Endothelial cell of umbilical vein (primary cell): ENCODE measurements at regions not wholly inside any gene's neighbourhood (a gene's known extent, or its start where the extent isn't known, plus 50 kb on each side); places are given as distances from the start of the nearest gene placed in this dataset.

Experiments
- BruUV-seq: library from RNA; stranded (reverse); fragments of 400-500 nt; replicated peaks from 2 replicates; lab custom pipeline; 2021; lab: Mats Ljungman, UMichigan
- CTCF ChIA-PET: fragments of 300-600, 350-600 bp; sonication (Branson Sonifier 250); formaldehyde crosslinking; loops from one replicate; lab custom pipeline; 2021; ENCODE audit warnings: antibody characterized with exemption, inconsistent platforms; lab: Charles Lee
- POLR2A ChIA-PET: fragments of 300-600, 350-600 bp; sonication (Branson Sonifier 250); formaldehyde crosslinking; loops from one replicate; lab custom pipeline; 2021; ENCODE audit warnings: antibody characterized with exemption, inconsistent platforms; lab: Charles Lee
- DNase-seq: peaks from one replicate; pipeline ENCODE4 v3.0.0-alpha.2; 2011; ENCODE audit warnings: low read depth, low spot score
- FAIRE-seq: peaks from 2 replicates; lab custom pipeline; 2011; peaks lifted over from hg19 to GRCh38; lab: Jason Lieb, UNC
- H2AFZ ChIP-seq: 2 replicates; pipeline ENCODE4 v1.6.0; 2012; ENCODE audit warnings: low read depth, low read length, control low read depth, inconsistent platforms
- H3K27ac ChIP-seq: 2 replicates; pipeline ENCODE4 v1.5.1; 2011; ENCODE audit warnings: low read depth, mild to moderate bottlenecking, control low read depth, low read length, moderate library complexity; ENCODE audit not compliant: insufficient read depth
- H3K27me3 ChIP-seq, 2 experiments: 2 replicates each; pipeline versions ENCODE4 v1.6.0 to v1.6.1; 2011; ENCODE audit warnings: low read length in 2 of 2, mixed read lengths in 1 of 2; ENCODE audit not compliant: control insufficient read depth in 2 of 2, insufficient read depth in 2 of 2
- H3K36me3 ChIP-seq, 2 experiments: 2 replicates in 1 of 2; 3 replicates in 1 of 2; pipeline ENCODE4 v1.5.1; 2011; ENCODE audit warnings: low read length in 2 of 2, mild to moderate bottlenecking in 1 of 2, moderate library complexity in 1 of 2; ENCODE audit not compliant: control insufficient read depth in 2 of 2, insufficient read depth in 2 of 2; ENCODE audit errors: extremely low read depth in 1 of 2
- H3K4me1 ChIP-seq: 3 replicates; pipeline ENCODE4 v1.5.1; 2011; ENCODE audit warnings: mild to moderate bottlenecking, low read length; ENCODE audit not compliant: control insufficient read depth, insufficient read depth; ENCODE audit errors: extremely low read depth
- H3K4me2 ChIP-seq: 2 replicates; pipeline ENCODE4 v1.6.1; 2011; ENCODE audit warnings: low read length, control low read depth, mixed read lengths; ENCODE audit not compliant: insufficient read depth
- H3K4me3 ChIP-seq, 3 experiments: fragments of 200-600 bp in 1 of 3; sonication (generic), shearing (Covaris generic) in 1 of 3; replicated peaks in 1 of 3; 2 replicates each; pipeline ENCODE4 v1.5.1; 2011 to 2016; ENCODE audit warnings: control low read depth in 3 of 3, low read length in 3 of 3, mild to moderate bottlenecking in 2 of 3, inconsistent platforms in 1 of 3, low read depth in 1 of 3, moderate library complexity in 1 of 3; ENCODE audit not compliant: insufficient read depth in 1 of 3
- H3K79me2 ChIP-seq: 2 replicates; pipeline ENCODE4 v1.6.0; 2012; ENCODE audit warnings: low read length, inconsistent platforms; ENCODE audit not compliant: control insufficient read depth, insufficient read depth
- H3K9ac ChIP-seq: replicated peaks from 2 replicates; pipeline ENCODE3; 2011; ENCODE audit warnings: low read length, control low read depth; ENCODE audit not compliant: insufficient read depth; ENCODE audit errors: extremely low read depth
- H3K9me1 ChIP-seq: replicated peaks from 3 replicates; pipeline ENCODE4 v1.6.0; 2011; ENCODE audit warnings: mild to moderate bottlenecking, low read length; ENCODE audit not compliant: control insufficient read depth, insufficient read depth; ENCODE audit errors: extremely low read depth
- H3K9me3 ChIP-seq: replicated peaks from 2 replicates; pipeline ENCODE4 v1.5.1; 2012; ENCODE audit warnings: low read length, inconsistent platforms; ENCODE audit not compliant: control insufficient read depth, insufficient read depth
- H4K20me1 ChIP-seq: replicated peaks from 2 replicates; pipeline ENCODE3; 2011; ENCODE audit warnings: mild to moderate bottlenecking, low read length; ENCODE audit not compliant: control insufficient read depth, insufficient read depth; ENCODE audit errors: extremely low read depth
- CTCF ChIP-seq, 2 donors: IDR thresholded peaks; 1 replicate in 1 of 2; 2 replicates in 1 of 2; pipeline ENCODE4 v1.5.1; 2011; ENCODE audit warnings: low read length in 2 of 2, mild to moderate bottlenecking in 2 of 2, moderate library complexity in 2 of 2, control low read depth in 1 of 2, inconsistent platforms in 1 of 2, low read depth in 1 of 2; ENCODE audit not compliant: insufficient read depth in 1 of 2; ENCODE audit errors: extremely low read depth in 1 of 2
- EZH2 ChIP-seq: IDR thresholded peaks from 2 replicates; pipeline ENCODE4 v1.6.1; 2012; ENCODE audit warnings: borderline replicate concordance, low read depth, mild to moderate bottlenecking, moderate library complexity, low read length, inconsistent platforms; ENCODE audit not compliant: severe bottlenecking
- FOS ChIP-seq: IDR thresholded peaks from 2 replicates; pipeline ENCODE4 v1.6.1; 2011; ENCODE audit warnings: mild to moderate bottlenecking, low read length, moderate library complexity, borderline replicate concordance; ENCODE audit not compliant: insufficient read depth
- GATA2 ChIP-seq: IDR thresholded peaks from 2 replicates; pipeline ENCODE4 v1.7.0; 2011; ENCODE audit warnings: low read depth, mild to moderate bottlenecking, moderate library complexity, mixed read lengths, low read length; ENCODE audit not compliant: insufficient read length, insufficient read depth
- JUN ChIP-seq: IDR thresholded peaks from 2 replicates; pipeline ENCODE4 v1.6.1; 2011; ENCODE audit warnings: borderline replicate concordance, low read depth; ENCODE audit not compliant: insufficient read length, insufficient read depth
- MAX ChIP-seq: IDR thresholded peaks from 2 replicates; pipeline ENCODE4 v1.6.1; 2011; ENCODE audit not compliant: insufficient read depth, insufficient read length
- MYC ChIP-seq: IDR thresholded peaks from one replicate; pipeline ENCODE4 v1.6.1; 2011; ENCODE audit warnings: mild to moderate bottlenecking, low read depth, low read length
- POLR2A ChIP-seq: IDR thresholded peaks from 2 replicates; pipeline ENCODE4 v1.6.1; 2012; ENCODE audit warnings: low read depth, mild to moderate bottlenecking, control low read depth, low read length
- POLR2AphosphoS5 ChIP-seq: IDR thresholded peaks from 2 replicates; pipeline ENCODE4 v1.6.1; 2012; ENCODE audit warnings: low read depth, mild to moderate bottlenecking, control low read depth, low read length, moderate library complexity; ENCODE audit not compliant: insufficient read depth
- dilution Hi-C: fragments of 300-500 bp; cut with MboI; formaldehyde crosslinking; loops from one replicate; pipeline ENCODE4 v1.15.0; 2019; ENCODE audit warnings: low sequenced_read_pairs; ENCODE audit not compliant: extremely low pct_ligation_motif_present
- intact Hi-C: fragments of 100-400 bp; cut with micrococcal nuclease; formaldehyde crosslinking; loops from one replicate; pipeline ENCODE4 v1.10.0; 2022

- FAIRE-seq = no peak
- H3K27me3 ChIP-seq = no peaks in the 10 kb centered on the region
- H4K20me1 ChIP-seq = no peaks in the 10 kb centered on the region
- H2AFZ ChIP-seq = no peak overlapping the region
- H3K27ac ChIP-seq = no peak overlapping the region
- no peaks in the 10 kb centered on the region for H3K79me2 ChIP-seq
- ChIA-PET CTCF (no interaction called here), POLR2A (no interaction called here)
- DNase-seq = no peak
- H3K4me3 ChIP-seq = no peak overlapping the region
- H3K36me3 ChIP-seq = no peaks in the 10 kb centered on the region
- H3K9me3 ChIP-seq = no peaks in the 10 kb centered on the region
- H3K9ac ChIP-seq = no peak overlapping the region
- H3K4me2 ChIP-seq = no peak overlapping the region
- dilution Hi-C loops (no loop called here), intact Hi-C loops (no loop called here)
- H3K9me1 ChIP-seq = no peaks in the 10 kb centered on the region
- TF ChIP-seq MYC = no peak
- TF ChIP-seq POLR2A = no peak
- no peak for TF ChIP-seq MAX
- no peak for TF ChIP-seq POLR2AphosphoS5
- TF ChIP-seq FOS = no peak
- TF ChIP-seq EZH2 = no peak
- TF ChIP-seq JUN = no peak
- TF ChIP-seq CTCF (IDR thresholded peaks at IDR 0.05; ENCODE audit: extremely low read depth in 1 of 2, insufficient read depth in 1 of 2, low read depth in 1 of 2, low read length in 2 of 2) = no peak
- no peak for TF ChIP-seq GATA2
- BruUV-seq = no TSS peak
- H3K4me1 ChIP-seq = no peaks in the 10 kb centered on the region
These were observed 251.2 kb downstream of the FAT3 start for GRCh38 chr11:92475819-92476218.
